ENCODE measurements at regions not wholly inside any gene's neighbourhood (a gene's known extent, or its start where the extent isn't known, plus 50 kb on each side); places are given as distances from the start of the nearest gene placed in this dataset.

- DNase-seq, result no peak
- Histone ChIP-seq H3K4me1 (ENCODE audit: control insufficient read depth in 1 of 2, insufficient read depth in 2 of 2, low read depth in 1 of 2, low read length in 1 of 2) (peaks cover 0 to 3% of the 10 kb centered on the region in 2 experiments; a peak in 1 of 4 replicates), H3K9me3 (no peaks in the 10 kb centered on the region), H3K4me3 (ENCODE audit: low read depth in 2 of 2, low read length in 1 of 2) (no peak overlapping the region), H3K27me3 (ENCODE audit: insufficient read depth) (no peaks in the 10 kb centered on the region), H3K4me2 (no peak overlapping the region), H3F3A (replicated peaks; ENCODE audit: insufficient read depth) (no peaks in the 10 kb centered on the region), H3K27ac (ENCODE audit: low read depth in 2 of 2, low read length in 1 of 2) (no peak overlapping the region), H3K36me3 (replicated peaks in 1 of 2; ENCODE audit: control insufficient read depth in 1 of 2, insufficient read depth in 2 of 2, low read length in 1 of 2) (no peaks in the 10 kb centered on the region), H2AFZ (ENCODE audit: low read depth) (no peak overlapping the region), H3K9ac (no peak overlapping the region), H4K20me1 (ENCODE audit: insufficient read depth) (no peaks in the 10 kb centered on the region), H3K9me2 (no peaks in the 10 kb centered on the region), H3K79me2 (ENCODE audit: insufficient read depth) (no peaks in the 10 kb centered on the region)
- CTCF ChIA-PET, result interaction anchor here (4.3 kb wide), 1 partner anchor 12 kb away, joined by 27 read pairs; no protein-coding TSS in a partner anchor
- POLR2A ChIA-PET, result no interaction called here
- 45% methylated on average over 6 of the region's 8 CpGs for WGBS (ENCODE audit: low lambda C conversion rate)
- TF ChIP-seq MEF2A (IDR thresholded peaks at IDR 0.05; ENCODE audit: borderline replicate concordance, low read depth) (no peak), SMC3 (IDR thresholded peaks at IDR 0.05; ENCODE audit: low read depth, low read length) (no peak), RAD21 (IDR thresholded peaks at IDR 0.05; ENCODE audit: low read length) (no peak), CHD2 (IDR thresholded peaks at IDR 0.05; ENCODE audit: low read length, partially characterized antibody) (no peak), FOSL2 (IDR thresholded peaks at IDR 0.05; ENCODE audit: borderline replicate concordance, low read depth) (no peak), SIN3A (IDR thresholded peaks at IDR 0.05; ENCODE audit: borderline replicate concordance, low read depth, low read length) (no peak), USF2 (IDR thresholded peaks at IDR 0.05; ENCODE audit: borderline replicate concordance, low read depth, low read length) (no peak)
These were observed 108.8 kb downstream of the NXPE2 start for GRCh38 chr11:114787126-114787525.

- H3K9ac ChIP-seq, result no peak overlapping the region
- no peak for DNase-seq
- no peaks in the 10 kb centered on the region for H3K9me3 ChIP-seq
- H3K27me3 ChIP-seq (ENCODE audit: insufficient read depth), result no peaks in the 10 kb centered on the region
- WGBS (ENCODE audit: low lambda C conversion rate), result 7% methylated on average over 3 of the region's 3 CpGs
- no peaks in the 10 kb centered on the region for H3K79me2 ChIP-seq (ENCODE audit: insufficient read depth)
- CTCF ChIA-PET, result interaction anchor here (1.2 kb wide), 1 partner anchor 171 kb away, joined by 4 read pairs; no protein-coding TSS in a partner anchor
- TF ChIP-seq NFIC (IDR thresholded peaks at IDR 0.05; ENCODE audit: borderline replicate concordance), result no peak
- no peak for TF ChIP-seq IRF3 (IDR thresholded peaks at IDR 0.05; ENCODE audit: low read depth, low read length)
- POLR2A ChIA-PET, result no interaction called here
- H2AFZ ChIP-seq (ENCODE audit: low read depth), result no peak overlapping the region
- no peak overlapping the region for H3K4me2 ChIP-seq
- no peaks in the 10 kb centered on the region for H3F3A ChIP-seq (replicated peaks; ENCODE audit: insufficient read depth)
- no peaks in the 10 kb centered on the region for H4K20me1 ChIP-seq (ENCODE audit: insufficient read depth)
- no peak overlapping the region for H3K27ac ChIP-seq (ENCODE audit: low read depth in 2 of 2, low read length in 1 of 2)
- no peaks in the 10 kb centered on the region for H3K9me2 ChIP-seq
- H3K4me1 ChIP-seq (ENCODE audit: control insufficient read depth in 1 of 2, insufficient read depth in 2 of 2, low read depth in 1 of 2, low read length in 1 of 2), result no peaks in the 10 kb centered on the region
- no peaks in the 10 kb centered on the region for H3K36me3 ChIP-seq (replicated peaks in 1 of 2; ENCODE audit: control insufficient read depth in 1 of 2, insufficient read depth in 2 of 2, low read length in 1 of 2)
- no peak overlapping the region for H3K4me3 ChIP-seq (ENCODE audit: low read depth in 2 of 2, low read length in 1 of 2)
These were observed 112.6 kb downstream of the NXPE2 start for GRCh38 chr11:114790910-114791309.
